ENCODE measurements at regions not wholly inside any gene's neighbourhood (a gene's known extent, or its start where the extent isn't known, plus 50 kb on each side); places are given as distances from the start of the nearest gene placed in this dataset.

DNA sequence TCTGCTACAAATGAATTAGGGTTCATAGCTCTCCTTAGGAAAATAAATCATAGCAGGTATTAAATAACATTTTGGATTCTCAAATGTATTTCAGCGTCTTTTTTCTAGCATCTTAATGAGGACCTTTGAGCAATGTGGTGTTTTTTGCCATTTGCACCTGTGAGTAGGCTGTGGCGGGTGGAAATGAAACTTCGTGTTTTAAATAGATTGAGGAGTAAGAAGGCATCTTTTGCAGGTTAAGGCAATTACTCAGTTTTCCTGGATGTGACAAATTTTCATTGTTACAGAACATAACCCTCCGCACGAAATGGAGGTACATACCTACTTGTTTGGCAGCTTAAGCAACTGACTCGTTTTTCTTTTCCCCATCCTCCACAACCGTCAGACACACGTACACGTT lies 708.9 kb upstream of the NRSN1 start:
- Histone ChIP-seq H3K36me3 (ENCODE audit: insufficient read depth, low read length) (no peaks in the 10 kb centered on the region), H3K27ac (no peak overlapping the region), H3K9me3 (ENCODE audit: low read depth, low read length) (no peaks in the 10 kb centered on the region), H3K4me3 (no peak overlapping the region), H3K9ac (ENCODE audit: insufficient read length) (no peak overlapping the region)
- TF ChIP-seq EZH2 (IDR thresholded peaks at IDR 0.05) (no peak), FOXP2 (optimal IDR thresholded peaks at IDR 0.05; ENCODE audit: control extremely low read depth, extremely low read length, insufficient read depth) (no peak), POLR2AphosphoS5 (IDR thresholded peaks at IDR 0.05; ENCODE audit: borderline replicate concordance, low read depth, low read length) (no peak)
- no peak for DNase-seq (ENCODE audit: low read depth, low spot score)

GRCh38 chr6:23418095-23418494 lies 707.9 kb upstream of the NRSN1 start:
- Histone ChIP-seq H3K4me3 (no peak overlapping the region), H3K9ac (ENCODE audit: insufficient read length) (no peak overlapping the region), H3K36me3 (ENCODE audit: insufficient read depth, low read length) (no peaks in the 10 kb centered on the region), H3K9me3 (ENCODE audit: low read depth, low read length) (no peaks in the 10 kb centered on the region), H3K27ac (no peak overlapping the region)
- TF ChIP-seq EZH2 (IDR thresholded peaks at IDR 0.05) (no peak), POLR2AphosphoS5 (IDR thresholded peaks at IDR 0.05; ENCODE audit: borderline replicate concordance, low read depth, low read length) (no peak), FOXP2 (optimal IDR thresholded peaks at IDR 0.05; ENCODE audit: control extremely low read depth, extremely low read length, insufficient read depth) (no peak)
- DNase-seq (ENCODE audit: low read depth, low spot score), result no peak

DNA sequence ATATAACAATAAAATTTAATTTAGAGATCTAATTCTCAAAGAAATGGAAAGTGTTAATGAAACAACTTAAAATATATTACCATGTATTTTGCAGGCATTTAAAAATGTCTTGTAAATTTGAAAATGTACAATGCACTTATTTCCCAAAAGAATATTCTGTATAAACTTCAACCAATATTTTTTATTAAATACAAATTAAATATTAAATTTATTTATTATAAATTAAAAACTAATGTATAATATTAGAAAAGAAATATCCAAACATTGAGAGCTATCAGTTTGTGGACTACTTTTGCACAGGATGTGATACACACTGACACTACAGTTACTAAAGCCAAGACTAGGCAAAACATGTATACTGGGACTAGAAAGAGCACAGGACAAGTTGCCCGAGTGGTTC lies 707.0 kb upstream of the NRSN1 start:
- no peaks in the 10 kb centered on the region for H3K36me3 ChIP-seq (ENCODE audit: insufficient read depth, low read length)
- no peak overlapping the region for H3K9ac ChIP-seq (ENCODE audit: insufficient read length)
- TF ChIP-seq EZH2 (IDR thresholded peaks at IDR 0.05), result no peak
- no peak overlapping the region for H3K27ac ChIP-seq
- DNase-seq (ENCODE audit: low read depth, low spot score), result no peak
- no peaks in the 10 kb centered on the region for H3K9me3 ChIP-seq (ENCODE audit: low read depth, low read length)
- H3K4me3 ChIP-seq, result no peak overlapping the region

GRCh38 chr6:23420659-23421350 lies 705.2 kb upstream of the NRSN1 start:
- no peak for DNase-seq (ENCODE audit: low read depth, low spot score)
- Histone ChIP-seq H3K9ac (ENCODE audit: insufficient read length) (no peak overlapping the region), H3K4me3 (no peak overlapping the region), H3K9me3 (ENCODE audit: low read depth, low read length) (no peaks in the 10 kb centered on the region), H3K36me3 (ENCODE audit: insufficient read depth, low read length) (no peaks in the 10 kb centered on the region), H3K27ac (no peak overlapping the region)
- TF ChIP-seq POLR2AphosphoS5 (IDR thresholded peaks at IDR 0.05; ENCODE audit: borderline replicate concordance, low read depth, low read length) (no peak), EZH2 (IDR thresholded peaks at IDR 0.05) (no peak), FOXP2 (optimal IDR thresholded peaks at IDR 0.05; ENCODE audit: control extremely low read depth, extremely low read length, insufficient read depth) (no peak)

DNA sequence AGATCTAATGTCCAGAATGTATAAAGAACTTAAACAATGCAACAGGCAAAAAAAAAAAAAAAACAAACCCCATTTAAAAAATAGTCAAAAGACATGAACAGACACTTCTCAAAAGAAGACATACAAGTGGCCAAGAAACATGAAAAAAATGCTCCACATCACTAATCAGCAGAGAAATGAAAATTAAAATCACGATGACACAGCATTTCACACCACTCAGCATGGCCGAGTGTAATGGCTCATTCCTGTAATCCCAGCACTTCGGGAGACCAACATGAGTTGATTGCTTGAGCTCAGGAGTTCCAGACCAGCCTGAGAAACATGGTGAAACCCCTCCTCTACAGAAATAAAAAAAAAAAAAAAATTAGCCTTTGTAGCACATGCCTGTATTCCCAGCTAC lies 701.4 kb upstream of the NRSN1 start:
- no peak for TF ChIP-seq POLR2AphosphoS5 (IDR thresholded peaks at IDR 0.05; ENCODE audit: borderline replicate concordance, low read depth, low read length)
- TF ChIP-seq FOXP2 (optimal IDR thresholded peaks at IDR 0.05; ENCODE audit: control extremely low read depth, extremely low read length, insufficient read depth), result no peak
- no peak for TF ChIP-seq EZH2 (IDR thresholded peaks at IDR 0.05)
- H3K36me3 ChIP-seq (ENCODE audit: insufficient read depth, low read length), result no peaks in the 10 kb centered on the region
- no peak overlapping the region for H3K4me3 ChIP-seq

GRCh38 chr6:23435126-23435525 lies 690.9 kb upstream of the NRSN1 start:
- Histone ChIP-seq H3K4me3 (no peak overlapping the region), H3K9ac (ENCODE audit: insufficient read length) (no peak overlapping the region), H3K9me3 (ENCODE audit: low read depth, low read length) (no peaks in the 10 kb centered on the region), H3K36me3 (ENCODE audit: insufficient read depth, low read length) (no peaks in the 10 kb centered on the region), H3K27ac (no peak overlapping the region)
- no peak for TF ChIP-seq FOXP2 (optimal IDR thresholded peaks at IDR 0.05; ENCODE audit: control extremely low read depth, extremely low read length, insufficient read depth)
- TF ChIP-seq POLR2AphosphoS5 (IDR thresholded peaks at IDR 0.05; ENCODE audit: borderline replicate concordance, low read depth, low read length), result no peak
- no peak for TF ChIP-seq EZH2 (IDR thresholded peaks at IDR 0.05)
- DNase-seq (ENCODE audit: low read depth, low spot score), result no peak

More for the DNA sequence above, 701.4 kb upstream of the NRSN1 start:
- H3K9me3 ChIP-seq (ENCODE audit: low read depth, low read length), result no peaks in the 10 kb centered on the region
- H3K9ac ChIP-seq (ENCODE audit: insufficient read length), result no peak overlapping the region
- no peak overlapping the region for H3K27ac ChIP-seq
- DNase-seq (ENCODE audit: low read depth, low spot score), result no peak

DNA sequence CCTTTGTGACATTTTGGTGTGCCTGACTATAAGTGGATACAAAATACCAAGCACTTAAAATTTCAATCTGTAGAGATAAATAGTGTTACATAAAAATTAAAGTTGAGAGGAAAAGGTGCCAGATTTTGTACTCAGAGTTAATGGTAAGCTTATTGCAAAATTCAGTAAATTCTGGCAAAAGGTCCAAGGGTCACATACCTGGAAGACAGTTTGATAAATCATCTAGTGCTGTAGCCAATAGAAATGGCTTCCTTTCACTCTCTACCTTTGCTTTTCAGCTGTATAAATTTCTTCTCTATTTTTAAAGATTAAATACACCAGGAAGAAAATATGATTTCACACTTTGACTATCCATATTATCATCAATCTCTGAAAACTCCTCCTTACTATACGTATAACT lies 690.2 kb upstream of the NRSN1 start:
- Histone ChIP-seq H3K9ac (ENCODE audit: insufficient read length) (no peak overlapping the region), H3K4me3 (no peak overlapping the region), H3K9me3 (ENCODE audit: low read depth, low read length) (no peaks in the 10 kb centered on the region), H3K27ac (no peak overlapping the region), H3K36me3 (ENCODE audit: insufficient read depth, low read length) (no peaks in the 10 kb centered on the region)
- no peak for TF ChIP-seq POLR2AphosphoS5 (IDR thresholded peaks at IDR 0.05; ENCODE audit: borderline replicate concordance, low read depth, low read length)
- DNase-seq (ENCODE audit: low read depth, low spot score), result no peak

DNA sequence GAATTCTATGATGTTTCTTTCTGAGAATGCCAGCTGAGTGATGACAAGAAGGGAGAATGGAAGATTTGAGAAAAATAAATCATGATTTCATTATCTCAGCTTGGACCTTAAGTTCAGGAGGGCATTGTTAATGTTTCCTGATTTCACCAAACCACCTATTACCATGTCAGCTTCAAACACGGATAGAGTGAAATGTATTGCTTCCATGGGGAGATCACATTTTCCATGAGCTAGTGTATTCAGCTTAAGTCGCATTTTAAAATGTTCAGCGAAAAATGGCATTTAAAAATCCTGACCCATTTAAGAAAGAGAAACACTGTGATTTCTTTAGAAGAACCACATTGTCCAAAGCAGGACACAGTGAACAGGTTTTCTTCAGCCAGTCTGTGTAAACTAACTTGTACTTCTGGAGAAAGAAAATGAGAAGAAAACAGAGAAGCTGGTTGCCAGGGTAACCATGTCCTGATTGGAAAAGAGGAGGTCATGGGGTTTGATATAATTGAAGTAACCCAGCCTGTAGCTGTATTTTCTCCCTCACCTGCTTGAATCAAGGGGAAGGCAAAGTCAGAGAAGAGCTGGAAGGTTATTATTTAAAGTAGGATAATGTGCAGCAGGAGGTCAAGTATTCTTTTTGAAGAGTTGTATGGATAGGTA lies 684.1 kb upstream of the NRSN1 start:
- no peaks in the 10 kb centered on the region for H3K9me3 ChIP-seq (ENCODE audit: low read depth, low read length)
- TF ChIP-seq FOXP2 (optimal IDR thresholded peaks at IDR 0.05; ENCODE audit: control extremely low read depth, extremely low read length, insufficient read depth), result no peak
- TF ChIP-seq EZH2 (IDR thresholded peaks at IDR 0.05), result no peak
- DNase-seq (ENCODE audit: low read depth, low spot score), result no peak
- no peak overlapping the region for H3K9ac ChIP-seq (ENCODE audit: insufficient read length)
- H3K4me3 ChIP-seq, result no peak overlapping the region
- no peaks in the 10 kb centered on the region for H3K36me3 ChIP-seq (ENCODE audit: insufficient read depth, low read length)
- no peak overlapping the region for H3K27ac ChIP-seq

- Histone ChIP-seq H3K27ac (no peak overlapping the region), H3K9me3 (ENCODE audit: low read depth, low read length) (no peaks in the 10 kb centered on the region), H3K36me3 (ENCODE audit: insufficient read depth, low read length) (no peaks in the 10 kb centered on the region), H3K9ac (ENCODE audit: insufficient read length) (no peak overlapping the region), H3K4me3 (no peak overlapping the region)
- no peak for DNase-seq (ENCODE audit: low read depth, low spot score)
- no peak for TF ChIP-seq POLR2AphosphoS5 (IDR thresholded peaks at IDR 0.05; ENCODE audit: borderline replicate concordance, low read depth, low read length)
- TF ChIP-seq FOXP2 (optimal IDR thresholded peaks at IDR 0.05; ENCODE audit: control extremely low read depth, extremely low read length, insufficient read depth), result no peak
- TF ChIP-seq EZH2 (IDR thresholded peaks at IDR 0.05), result no peak
Observed at GRCh38 chr6:23445157-23445710, 680.8 kb upstream of the NRSN1 start.
